HG03457 (cell line): ENCODE measurements at regions not wholly inside any gene's neighbourhood (a gene's known extent, or its start where the extent isn't known, plus 50 kb on each side); places are given as distances from the start of the nearest gene placed in this dataset.
"Not testable (repeated sequence)": the region's sequence is repeated elsewhere in the genome, so short reads cannot be mapped to it uniquely, and the experiment has no call there.

Experiments
- ATAC-seq: cut with Tn5 transposase; IDR thresholded peaks from one replicate; pipeline ENCODE4 v1.9.1; 2021; ENCODE audit warnings: moderate number of reproducible peaks; ENCODE audit not compliant: unreplicated experiment

GRCh38 chr7:13802651-13803050 is 186.8 kb downstream of the ETV1 start:
- no peak for ATAC-seq

- no peak for ATAC-seq
Measured at GRCh38 chr7:13803134-13803533, 186.3 kb downstream of the ETV1 start.

DNA sequence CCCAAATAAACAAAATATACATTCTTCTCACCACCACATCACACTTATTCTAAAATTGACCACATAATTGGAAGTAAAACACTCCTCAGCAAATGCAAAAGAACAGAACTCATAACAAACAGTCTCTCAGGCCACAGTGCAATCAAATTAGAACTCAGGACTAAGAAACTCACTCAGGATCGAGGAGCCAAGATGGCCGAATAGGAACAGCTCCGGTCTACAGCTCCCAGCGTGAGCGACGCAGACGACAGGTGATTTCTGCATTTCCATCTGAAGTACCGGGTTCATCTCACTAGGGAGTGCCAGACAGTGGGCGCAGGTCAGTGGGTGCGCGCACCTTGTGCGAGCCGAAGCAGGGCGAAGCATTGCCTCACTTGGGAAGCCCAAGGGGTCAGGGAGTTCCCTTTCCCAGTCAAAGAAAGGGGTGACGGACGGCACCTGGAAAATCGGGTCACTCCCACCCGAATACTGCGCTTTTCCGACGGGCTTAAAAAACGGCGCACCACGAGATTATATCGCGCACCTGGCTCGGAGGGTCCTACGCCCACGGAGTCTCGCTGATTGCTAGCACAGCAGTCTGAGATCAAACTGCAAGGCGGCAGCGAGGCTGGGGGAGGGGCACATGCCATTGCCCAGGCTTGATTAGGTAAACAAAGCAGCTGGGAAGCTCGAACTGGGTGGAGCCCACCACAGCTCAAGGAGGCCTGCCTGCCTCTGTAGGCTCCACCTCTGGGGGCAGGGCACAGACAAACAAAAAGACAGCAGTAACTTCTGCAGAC is 183.2 kb downstream of the ETV1 start:
- ATAC-seq = not testable (repeated sequence)

DNA sequence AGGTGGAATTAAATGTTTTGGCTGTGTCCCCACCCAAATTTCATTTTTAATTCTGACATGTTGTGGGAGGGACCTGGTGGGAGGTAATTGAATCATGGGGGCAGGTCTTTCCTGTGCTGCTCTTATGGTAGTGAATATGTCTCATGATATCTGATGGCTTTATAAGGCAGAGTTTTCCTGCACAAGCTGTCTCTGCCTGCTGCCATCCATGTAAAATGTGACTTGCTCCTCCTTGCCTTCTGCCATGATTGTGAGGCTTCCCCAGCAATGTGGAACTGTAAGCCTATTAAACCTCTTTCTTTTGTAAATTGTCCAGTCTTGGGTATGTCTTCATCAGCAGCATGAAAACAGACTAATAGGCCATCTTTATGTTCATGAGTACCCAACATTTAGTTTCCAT is 172.2 kb downstream of the ETV1 start:
- ATAC-seq = not testable (repeated sequence)

DNA sequence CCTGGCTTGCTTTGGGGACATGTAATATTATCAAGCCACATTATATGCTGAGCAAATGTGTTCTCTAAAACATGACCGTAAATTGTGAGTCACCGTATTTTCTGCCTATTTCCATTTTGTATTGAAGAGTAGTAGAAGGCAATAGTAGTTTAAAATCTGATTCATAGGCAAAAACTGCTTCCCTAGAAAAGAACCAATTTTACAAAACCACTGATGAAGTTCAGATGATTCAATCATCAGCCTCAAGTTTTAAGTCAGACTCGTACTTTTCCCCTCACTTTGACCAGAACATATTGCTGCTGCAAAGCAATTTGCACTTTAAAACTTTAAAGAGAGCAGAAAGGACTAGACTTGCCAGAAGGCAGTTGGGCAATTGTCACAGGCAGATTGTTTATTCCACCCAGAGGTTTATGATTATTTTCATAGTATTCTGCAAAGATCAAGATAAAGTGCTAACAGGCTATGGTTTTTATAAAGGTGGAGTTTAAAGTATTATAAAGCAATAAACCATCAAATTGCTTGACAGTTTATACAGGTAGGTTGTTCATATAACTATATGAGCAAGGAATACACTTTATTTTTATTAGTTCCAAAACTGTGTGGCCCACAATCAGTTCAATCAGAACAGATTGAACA is 168.2 kb downstream of the ETV1 start:
- no peak for ATAC-seq

DNA sequence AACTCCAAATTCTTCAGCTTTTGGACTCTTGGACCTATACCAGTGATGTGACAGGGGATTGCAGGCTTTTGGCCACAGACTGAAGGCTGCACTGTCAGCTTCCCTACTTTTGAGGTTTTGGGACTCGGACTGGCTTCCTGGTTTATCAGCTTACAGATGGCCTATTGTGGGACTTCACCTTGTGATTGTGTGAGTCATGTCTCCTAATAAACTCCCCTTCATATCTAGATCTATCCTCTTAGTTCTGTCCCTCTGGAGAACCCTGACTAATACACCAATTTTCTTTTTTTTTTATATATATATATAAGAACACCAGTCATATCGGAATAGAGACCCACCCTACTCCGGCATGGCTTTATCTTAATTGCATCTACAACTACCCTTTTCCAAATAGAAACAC is 166.8 kb downstream of the ETV1 start:
- no peak for ATAC-seq

DNA sequence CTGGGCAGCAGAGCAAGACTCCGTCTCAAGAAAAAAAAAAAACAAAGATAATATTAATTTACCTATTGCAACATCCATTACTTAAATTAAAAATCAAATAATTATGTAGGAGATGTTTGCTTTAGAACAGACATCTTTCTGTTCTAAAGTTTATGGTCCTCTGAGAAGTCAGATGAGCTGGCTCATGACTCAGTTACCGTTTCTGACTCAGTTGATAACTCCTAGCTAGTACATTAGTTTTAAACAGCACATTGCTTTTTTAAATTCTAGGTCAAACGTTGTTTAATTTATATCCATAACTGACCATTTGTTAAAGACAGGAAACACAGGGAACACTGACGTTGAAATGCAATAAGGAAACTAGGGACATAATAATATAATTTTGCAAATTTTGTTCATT is 162.7 kb downstream of the ETV1 start:
- ATAC-seq = no peak

- ATAC-seq = no peak
Measured at GRCh38 chr7:13827716-13828115, 161.8 kb downstream of the ETV1 start.

DNA sequence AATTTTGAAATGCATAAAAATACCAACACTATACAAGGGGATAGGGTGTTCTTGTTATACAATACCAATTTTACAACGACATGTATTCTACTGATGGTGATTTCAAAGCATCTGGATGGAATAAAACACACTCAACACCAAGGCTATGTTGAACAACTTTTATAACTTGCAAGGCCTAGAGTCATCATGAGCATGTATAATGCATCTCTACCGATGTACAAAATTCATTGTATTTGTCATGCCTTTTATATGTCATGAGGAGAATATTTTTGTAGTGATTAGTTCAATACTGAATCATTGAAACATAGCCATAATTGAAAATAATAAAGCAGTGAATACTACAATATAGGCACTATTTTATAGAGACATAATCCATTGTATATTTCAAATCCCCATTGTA is 160.2 kb downstream of the ETV1 start:
- ATAC-seq = no peak

- ATAC-seq = no peak
Measured at GRCh38 chr7:13829914-13830900, 159.3 kb downstream of the ETV1 start.

- no peak for ATAC-seq
Measured at GRCh38 chr7:13832346-13832745, 157.1 kb downstream of the ETV1 start.

- no peak for ATAC-seq
Measured at GRCh38 chr7:13834328-13834761, 155.1 kb downstream of the ETV1 start.

GRCh38 chr7:13835442-13835841 is 154.0 kb downstream of the ETV1 start:
- no peak for ATAC-seq

DNA sequence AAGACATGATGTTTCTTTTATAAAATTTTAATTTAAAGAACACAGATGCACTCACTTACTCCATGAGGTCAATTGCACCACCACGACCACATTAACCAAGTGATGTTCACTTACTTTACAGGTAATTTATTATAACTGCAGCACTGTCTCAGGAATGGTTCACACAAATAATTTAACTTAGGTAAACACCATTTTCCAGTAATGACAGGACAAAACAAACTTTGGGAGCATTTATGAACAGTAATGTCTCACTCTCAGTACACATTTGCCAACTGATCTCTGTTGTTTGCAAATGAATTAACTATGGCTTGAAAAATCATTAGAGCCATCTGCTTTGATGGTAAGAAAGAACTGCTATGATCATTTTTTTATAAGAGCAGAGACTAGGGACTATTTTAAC is 150.4 kb downstream of the ETV1 start:
- no peak for ATAC-seq
